Hepatocyte (in vitro differentiated cells): ENCODE measurements at regions not wholly inside any gene's neighbourhood (a gene's known extent, or its start where the extent isn't known, plus 50 kb on each side); places are given as distances from the start of the nearest gene placed in this dataset.

Experiments used
- CTCF ChIP-seq: fragments of 200-600 bp; sonication (generic); IDR thresholded peaks from 2 replicates; pipeline ENCODE4 v1.5.1; 2016; ENCODE audit warnings: antibody characterized with exemption, mild to moderate bottlenecking; ENCODE audit not compliant: poor library complexity
- EZH2 ChIP-seq: fragments of 200-600 bp; sonication (generic); IDR thresholded peaks from 2 replicates; pipeline ENCODE4 v1.6.1; 2016; ENCODE audit warnings: antibody characterized with exemption, mild to moderate bottlenecking, borderline replicate concordance
- EZH2phosphoT487 ChIP-seq: fragments of 200-600 bp; sonication (generic); IDR thresholded peaks from one replicate; pipeline ENCODE4 v1.6.1; 2018; ENCODE audit warnings: antibody characterized with exemption, mild to moderate bottlenecking, low read depth, moderate library complexity; ENCODE audit not compliant: unreplicated experiment, severe bottlenecking

- TF ChIP-seq CTCF (no peak), EZH2 (no peak), EZH2phosphoT487 (no peak)
Observed at GRCh38 chr5:83864652-83865051, 144.0 kb upstream of the HAPLN1 start.
